ENCODE measurements at regions not wholly inside any gene's neighbourhood (a gene's known extent, or its start where the extent isn't known, plus 50 kb on each side); places are given as distances from the start of the nearest gene placed in this dataset.

DNA sequence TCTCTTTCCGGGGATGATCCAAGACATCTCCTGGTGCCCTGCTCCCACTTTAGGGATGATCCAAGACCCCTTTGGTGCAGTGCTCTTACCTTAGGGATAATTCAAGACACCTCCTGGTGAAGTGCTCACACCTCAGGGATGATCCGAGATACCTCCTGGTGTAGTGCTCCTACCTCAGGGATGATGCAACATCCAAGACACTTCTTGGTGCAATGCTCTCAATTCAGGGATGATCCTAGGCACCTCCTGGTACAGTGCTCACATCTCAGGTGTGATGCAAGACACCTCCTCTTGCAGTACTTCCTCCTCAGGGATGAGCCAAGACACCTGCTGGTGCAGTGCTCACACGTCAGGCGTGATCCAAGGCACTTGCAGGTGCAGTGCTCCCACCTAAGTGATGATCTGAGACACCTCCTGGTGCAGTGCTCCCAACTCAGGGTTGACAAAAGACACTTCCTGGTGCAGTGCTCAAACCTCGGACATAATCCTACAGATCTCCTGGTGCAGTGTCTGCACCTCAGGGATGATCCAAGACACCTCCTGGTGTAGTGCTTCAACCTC lies 122.3 kb downstream of the ASB1 start:
- Histone ChIP-seq H3K9me3 (ENCODE audit: insufficient read depth, low read length) (peaks cover 18% of the 10 kb centered on the region), H3K27me3 (ENCODE audit: insufficient read depth, insufficient read length) (no peaks in the 10 kb centered on the region), H3K36me3 (ENCODE audit: insufficient read depth, insufficient read length, low read length) (no peaks in the 10 kb centered on the region), H3K9ac (ENCODE audit: insufficient read length, low read depth) (no peak overlapping the region), H3K4me1 (ENCODE audit: insufficient read depth, insufficient read length) (no peaks in the 10 kb centered on the region), H3K4me3 (ENCODE audit: insufficient read length, low read depth) (no peak overlapping the region)
- no peak for DNase-seq (ENCODE audit: low read depth, low spot score)
- TF ChIP-seq SUZ12 (IDR thresholded peaks at IDR 0.05; ENCODE audit: extremely low read depth, insufficient read depth, insufficient read length): no peak
- TF ChIP-seq ZNF274 (IDR thresholded peaks at IDR 0.05; ENCODE audit: low read depth, low read length): no peak
- no peak for TF ChIP-seq YY1 (IDR thresholded peaks at IDR 0.05; ENCODE audit: insufficient read depth, insufficient read length)

DNA sequence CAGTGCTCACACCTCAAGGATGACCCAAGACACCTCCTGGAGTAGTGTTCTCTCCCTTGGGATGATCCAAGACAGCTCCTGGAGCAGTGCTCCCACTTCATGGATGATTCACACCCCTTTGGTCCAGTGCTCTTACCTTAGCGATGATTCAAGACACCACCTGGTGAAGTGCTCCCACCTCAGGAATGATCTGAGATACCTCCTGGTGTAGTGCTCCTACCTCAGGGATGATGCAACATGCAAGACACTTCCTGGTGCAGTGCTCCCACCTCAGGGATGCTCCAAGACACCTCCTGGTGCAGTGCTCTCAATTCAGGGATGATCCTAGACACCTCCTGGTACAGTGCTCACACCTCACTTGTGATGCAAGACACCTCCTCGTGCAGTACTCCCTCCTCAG lies 123.1 kb downstream of the ASB1 start:
- DNase-seq (ENCODE audit: low read depth, low spot score): no peak
- no peak for TF ChIP-seq YY1 (IDR thresholded peaks at IDR 0.05; ENCODE audit: insufficient read depth, insufficient read length)
- no peak for TF ChIP-seq ZNF274 (IDR thresholded peaks at IDR 0.05; ENCODE audit: low read depth, low read length)
- no peak for TF ChIP-seq SUZ12 (IDR thresholded peaks at IDR 0.05; ENCODE audit: extremely low read depth, insufficient read depth, insufficient read length)

DNA sequence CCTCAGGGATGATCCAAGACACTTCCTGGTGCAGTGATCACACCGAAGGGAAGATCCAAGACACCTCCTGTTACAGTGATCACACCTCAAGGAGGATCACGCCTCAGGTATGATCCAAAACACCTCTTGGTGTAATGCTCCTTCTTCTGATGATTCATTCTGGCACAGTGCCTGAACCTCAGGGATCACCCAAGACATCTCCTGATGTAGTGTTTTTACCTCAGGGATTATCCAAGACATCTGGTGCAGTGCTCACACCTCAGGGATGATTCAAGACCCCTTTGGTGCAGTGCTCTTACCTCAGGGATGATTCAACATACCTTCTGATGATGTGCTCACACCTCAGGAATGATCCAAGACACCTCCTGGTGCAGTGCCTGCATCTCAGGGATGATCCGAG lies 124.4 kb downstream of the ASB1 start:
- H3K9me3 ChIP-seq (ENCODE audit: insufficient read depth, low read length): peaks cover 18% of the 10 kb centered on the region
- DNase-seq (ENCODE audit: low read depth, low spot score): no peak
- peaks cover 5% of the 10 kb centered on the region for H3K4me1 ChIP-seq (ENCODE audit: insufficient read depth, insufficient read length)
- TF ChIP-seq YY1 (IDR thresholded peaks at IDR 0.05; ENCODE audit: insufficient read depth, insufficient read length): no peak
- no peaks in the 10 kb centered on the region for H3K27me3 ChIP-seq (ENCODE audit: insufficient read depth, insufficient read length)
- H3K4me3 ChIP-seq (ENCODE audit: insufficient read length, low read depth): no peak overlapping the region
- H3K36me3 ChIP-seq (ENCODE audit: insufficient read depth, insufficient read length, low read length): no peaks in the 10 kb centered on the region
- H3K9ac ChIP-seq (ENCODE audit: insufficient read length, low read depth): no peak overlapping the region

More for the DNA sequence above, 123.1 kb downstream of the ASB1 start:
- H3K36me3 ChIP-seq (ENCODE audit: insufficient read depth, insufficient read length, low read length): no peaks in the 10 kb centered on the region
- no peak overlapping the region for H3K4me3 ChIP-seq (ENCODE audit: insufficient read length, low read depth)
- peaks cover 18% of the 10 kb centered on the region for H3K9me3 ChIP-seq (ENCODE audit: insufficient read depth, low read length)
- H3K27me3 ChIP-seq (ENCODE audit: insufficient read depth, insufficient read length): no peaks in the 10 kb centered on the region
- no peak overlapping the region for H3K9ac ChIP-seq (ENCODE audit: insufficient read length, low read depth)
- peaks cover 5% of the 10 kb centered on the region for H3K4me1 ChIP-seq (ENCODE audit: insufficient read depth, insufficient read length)

DNA sequence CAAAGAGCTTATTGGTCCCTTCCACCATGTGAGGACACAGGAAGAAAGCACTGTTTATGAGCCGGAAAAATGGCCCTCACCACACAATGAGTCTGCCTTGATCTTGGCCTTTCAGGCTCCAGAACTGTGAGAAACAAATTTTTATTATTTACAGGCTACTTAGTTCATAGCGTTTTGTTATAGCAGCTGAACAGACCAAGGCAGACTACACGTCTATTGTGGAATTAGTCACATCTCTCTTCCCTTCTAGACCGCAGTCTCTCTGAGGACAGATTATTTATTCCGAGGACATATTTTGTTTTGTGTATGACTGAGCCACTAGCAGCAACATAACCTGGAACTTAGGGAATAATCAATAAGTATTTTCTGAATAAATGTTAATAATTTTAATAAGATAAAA lies 125.5 kb downstream of the ASB1 start:
- TF ChIP-seq SUZ12 (IDR thresholded peaks at IDR 0.05; ENCODE audit: extremely low read depth, insufficient read depth, insufficient read length) (no peak), ZNF274 (IDR thresholded peaks at IDR 0.05; ENCODE audit: low read depth, low read length) (no peak), YY1 (IDR thresholded peaks at IDR 0.05; ENCODE audit: insufficient read depth, insufficient read length) (no peak)
- H3K9me3 ChIP-seq (ENCODE audit: insufficient read depth, low read length): peaks cover 18% of the 10 kb centered on the region
- H3K27me3 ChIP-seq (ENCODE audit: insufficient read depth, insufficient read length): no peaks in the 10 kb centered on the region
- H3K36me3 ChIP-seq (ENCODE audit: insufficient read depth, insufficient read length, low read length): no peaks in the 10 kb centered on the region
- no peak overlapping the region for H3K4me3 ChIP-seq (ENCODE audit: insufficient read length, low read depth)
- peaks cover 5% of the 10 kb centered on the region for H3K4me1 ChIP-seq (ENCODE audit: insufficient read depth, insufficient read length)
- no peak overlapping the region for H3K9ac ChIP-seq (ENCODE audit: insufficient read length, low read depth)
- no peak for DNase-seq (ENCODE audit: low read depth, low spot score)

DNA sequence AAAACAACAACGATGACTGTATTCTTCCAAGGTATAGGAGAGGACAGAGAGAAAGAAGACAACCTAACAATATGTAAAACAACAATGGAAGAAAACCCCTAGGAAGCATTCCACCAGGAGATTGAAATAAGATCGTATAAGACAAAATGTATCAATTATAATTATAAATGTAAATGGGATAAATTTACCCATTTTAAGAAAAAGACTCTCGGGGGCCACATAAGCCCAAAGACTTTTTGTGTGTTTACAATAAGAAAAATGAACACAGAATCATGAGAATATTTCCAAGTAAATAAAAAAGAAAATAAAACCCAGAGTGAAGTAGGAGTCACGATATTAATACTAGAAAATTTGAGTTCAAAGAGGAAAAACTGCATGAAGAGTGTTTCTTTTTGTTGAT lies 126.4 kb downstream of the ASB1 start:
- no peak for DNase-seq (ENCODE audit: low read depth, low spot score)
- no peaks in the 10 kb centered on the region for H3K27me3 ChIP-seq (ENCODE audit: insufficient read depth, insufficient read length)
- H3K9ac ChIP-seq (ENCODE audit: insufficient read length, low read depth): no peak overlapping the region
- peaks cover 5% of the 10 kb centered on the region for H3K4me1 ChIP-seq (ENCODE audit: insufficient read depth, insufficient read length)
- TF ChIP-seq ZNF274 (IDR thresholded peaks at IDR 0.05; ENCODE audit: low read depth, low read length) (no peak), SUZ12 (IDR thresholded peaks at IDR 0.05; ENCODE audit: extremely low read depth, insufficient read depth, insufficient read length) (no peak), YY1 (IDR thresholded peaks at IDR 0.05; ENCODE audit: insufficient read depth, insufficient read length) (no peak)
- peaks cover 18% of the 10 kb centered on the region for H3K9me3 ChIP-seq (ENCODE audit: insufficient read depth, low read length)
- H3K4me3 ChIP-seq (ENCODE audit: insufficient read length, low read depth): no peak overlapping the region
- H3K36me3 ChIP-seq (ENCODE audit: insufficient read depth, insufficient read length, low read length): no peaks in the 10 kb centered on the region

DNA sequence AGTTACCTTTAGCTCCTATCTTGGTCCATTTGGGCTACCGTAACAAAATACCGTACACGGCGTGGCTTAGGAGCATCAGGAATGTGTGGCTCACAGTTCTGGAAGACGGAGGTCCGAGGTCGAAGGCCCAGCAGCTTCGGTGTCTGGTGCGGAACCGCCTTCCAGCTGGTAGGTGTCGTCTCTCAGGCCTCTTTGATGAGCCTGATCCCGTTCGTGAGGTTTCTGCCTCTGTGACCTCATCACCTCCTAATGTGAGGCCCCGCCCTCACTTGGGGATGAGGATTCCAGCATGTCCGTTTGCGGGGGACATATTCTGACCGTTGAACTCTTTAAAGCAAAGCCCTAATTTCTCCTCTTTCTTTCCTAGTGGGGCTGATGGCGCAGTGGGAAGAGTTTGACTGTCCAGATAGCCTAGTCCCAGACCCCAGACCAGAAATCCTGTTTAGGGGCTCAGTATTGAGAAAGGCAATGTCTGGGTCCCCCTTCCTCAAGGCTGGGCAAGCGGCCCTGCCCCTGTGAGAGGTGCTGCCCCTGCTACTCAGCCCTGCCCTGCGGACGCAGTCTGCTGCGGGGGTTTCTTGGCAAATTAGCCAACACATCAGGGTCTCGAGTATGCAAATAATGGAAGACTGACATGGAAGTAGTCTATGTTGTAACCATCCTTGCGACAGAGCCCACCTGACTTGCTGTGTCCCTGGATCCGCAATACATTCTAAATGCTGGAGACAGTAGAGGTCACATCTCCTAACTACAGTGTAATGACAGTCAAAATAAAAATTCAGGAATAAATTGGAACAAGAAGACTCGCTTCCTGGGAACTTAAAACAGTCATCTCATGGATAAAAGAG lies 128.0 kb downstream of the ASB1 start:
- TF ChIP-seq SUZ12 (IDR thresholded peaks at IDR 0.05; ENCODE audit: extremely low read depth, insufficient read depth, insufficient read length): no peak
- no peak overlapping the region for H3K9ac ChIP-seq (ENCODE audit: insufficient read length, low read depth)
- no peak overlapping the region for H3K4me3 ChIP-seq (ENCODE audit: insufficient read length, low read depth)

DNA sequence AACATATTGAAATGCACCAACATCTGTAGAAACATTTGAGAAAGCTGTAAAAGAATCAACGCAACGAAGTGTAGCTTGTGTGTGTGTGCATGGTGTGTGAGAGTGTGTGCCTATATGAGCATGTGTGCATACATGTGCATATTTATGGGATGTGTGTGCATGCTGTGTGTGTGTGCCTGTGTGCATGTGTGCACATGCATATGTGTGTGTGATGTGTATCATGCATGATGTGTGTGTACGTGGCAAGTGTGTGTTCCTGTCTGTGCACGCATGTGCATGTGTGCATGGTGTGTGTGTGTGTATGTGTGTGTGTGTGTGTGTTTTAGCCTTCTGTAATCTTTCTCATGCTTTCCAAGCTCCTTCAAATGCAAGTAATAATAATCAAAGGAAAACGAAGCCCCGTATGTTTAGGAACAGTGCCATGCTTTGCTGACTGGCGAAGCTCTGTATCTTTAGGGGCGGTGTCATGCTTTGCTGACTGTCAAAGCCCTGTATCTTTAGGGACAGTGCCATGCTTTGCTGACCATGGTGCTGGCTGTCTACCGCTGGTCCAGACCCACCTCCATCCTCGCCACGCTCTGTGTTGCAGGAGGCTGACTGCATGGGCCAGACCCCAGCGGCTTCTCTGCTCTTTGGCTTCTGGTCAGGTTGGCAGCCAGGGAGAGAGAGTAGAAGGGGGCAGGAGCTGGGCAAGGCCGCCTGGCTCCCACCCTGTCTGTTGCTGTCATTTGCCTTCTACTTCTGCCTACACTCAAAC lies 129.2 kb downstream of the ASB1 start:
- H3K27me3 ChIP-seq (ENCODE audit: insufficient read depth, insufficient read length): no peaks in the 10 kb centered on the region
- peaks cover 5% of the 10 kb centered on the region for H3K4me1 ChIP-seq (ENCODE audit: insufficient read depth, insufficient read length)
- TF ChIP-seq SUZ12 (IDR thresholded peaks at IDR 0.05; ENCODE audit: extremely low read depth, insufficient read depth, insufficient read length) (no peak), YY1 (IDR thresholded peaks at IDR 0.05; ENCODE audit: insufficient read depth, insufficient read length) (no peak), ZNF274 (IDR thresholded peaks at IDR 0.05; ENCODE audit: low read depth, low read length) (no peak)
- H3K9ac ChIP-seq (ENCODE audit: insufficient read length, low read depth): no peak overlapping the region
- no peaks in the 10 kb centered on the region for H3K36me3 ChIP-seq (ENCODE audit: insufficient read depth, insufficient read length, low read length)
- no peak for DNase-seq (ENCODE audit: low read depth, low spot score)
- no peak overlapping the region for H3K4me3 ChIP-seq (ENCODE audit: insufficient read length, low read depth)
- H3K9me3 ChIP-seq (ENCODE audit: insufficient read depth, low read length): peaks cover 9% of the 10 kb centered on the region

More for the DNA sequence above, 128.0 kb downstream of the ASB1 start:
- H3K36me3 ChIP-seq (ENCODE audit: insufficient read depth, insufficient read length, low read length): no peaks in the 10 kb centered on the region
- no peaks in the 10 kb centered on the region for H3K27me3 ChIP-seq (ENCODE audit: insufficient read depth, insufficient read length)
- no peak for DNase-seq (ENCODE audit: low read depth, low spot score)
- H3K4me1 ChIP-seq (ENCODE audit: insufficient read depth, insufficient read length): peaks cover 5% of the 10 kb centered on the region
- peaks cover 12% of the 10 kb centered on the region for H3K9me3 ChIP-seq (ENCODE audit: insufficient read depth, low read length)

All from NT2/D1 (cell line).